Omental fat pad (tissue), 3 donors: ENCODE measurements at regions not wholly inside any gene's neighbourhood (a gene's known extent, or its start where the extent isn't known, plus 50 kb on each side); places are given as distances from the start of the nearest gene placed in this dataset.

Source experiments
- ATAC-seq: fragments of 150-250 bp; one replicate; pipeline ENCODE4 v1.9.1; 2016; ENCODE audit warnings: mild to moderate bottlenecking, moderate library complexity; ENCODE audit not compliant: low FRiP score
- DNase-seq: peaks from one replicate; pipeline ENCODE4 v3.0.0-alpha.2; 2019; ENCODE audit warnings: low spot score
- CTCF ChIP-seq, 3 donors: fragments of 450-650 bp; IDR thresholded peaks; one replicate each; pipeline ENCODE4 v1.5.1; 2016 to 2017; ENCODE audit warnings: antibody characterized with exemption in 3 of 3, mild to moderate bottlenecking in 3 of 3, moderate library complexity in 2 of 3

GRCh38 chr3:106860182-106860581 lies 517.1 kb upstream of the CCDC54 start:
- ATAC-seq: no peak
- DNase-seq: no peak
- TF ChIP-seq CTCF (IDR thresholded peaks at IDR 0.05): no peak

GRCh38 chr3:106862067-106862466 lies 515.2 kb upstream of the CCDC54 start:
- no peak for TF ChIP-seq CTCF (IDR thresholded peaks at IDR 0.05)
- DNase-seq (no peak), ATAC-seq (no peak)

- ATAC-seq: no peak
- no peak for DNase-seq
- TF ChIP-seq CTCF (IDR thresholded peaks at IDR 0.05): no peak
These were observed 499.6 kb upstream of the CCDC54 start for GRCh38 chr3:106877627-106878026.

- TF ChIP-seq CTCF (IDR thresholded peaks at IDR 0.05): no peak
- no peak for DNase-seq
- ATAC-seq: no peak
These were observed 497.0 kb upstream of the CCDC54 start for GRCh38 chr3:106880206-106880605.

- no peak for DNase-seq
- no peak for TF ChIP-seq CTCF (IDR thresholded peaks at IDR 0.05)
- ATAC-seq: no peak
These were observed 496.1 kb upstream of the CCDC54 start for GRCh38 chr3:106881186-106881585.

- no peak for DNase-seq
- ATAC-seq: no peak
- TF ChIP-seq CTCF (IDR thresholded peaks at IDR 0.05): no peak
These were observed 494.9 kb upstream of the CCDC54 start for GRCh38 chr3:106882297-106882696.

- no peak for DNase-seq
- no peak for TF ChIP-seq CTCF (IDR thresholded peaks at IDR 0.05)
- ATAC-seq: no peak
These were observed 471.2 kb upstream of the CCDC54 start for GRCh38 chr3:106906074-106906473.
